ENCODE measurements at regions not wholly inside any gene's neighbourhood (a gene's known extent, or its start where the extent isn't known, plus 50 kb on each side); places are given as distances from the start of the nearest gene placed in this dataset.

GRCh38 chr4:106753426-106753825, 282.7 kb downstream of the DKK2 start:
- H3K27me3 ChIP-seq (replicated peaks in 1 of 2; ENCODE audit: control insufficient read depth in 2 of 2, insufficient read depth in 2 of 2, low read length in 1 of 2) = no peaks in the 10 kb centered on the region
- ChIA-PET SMC1A (ENCODE audit: uncharacterized antibody, unreplicated experiment) (no interaction called here), POLR2A (no interaction called here), CTCF (no interaction called here), RAD21 (ENCODE audit: unreplicated experiment) (no interaction called here)
- BruUV-seq (replicated peaks) = no TSS peak
- intact Hi-C loops (cut with micrococcal nuclease; ENCODE audit: unreplicated experiment) = no loop called here
- no peak overlapping the region for H3K4me3 ChIP-seq
- no peak for ATAC-seq
- no peaks in the 10 kb centered on the region for H4K20me1 ChIP-seq (ENCODE audit: control insufficient read depth, insufficient read depth)
- no peak for FAIRE-seq
- no peak overlapping the region for H3K27ac ChIP-seq (ENCODE audit: control insufficient read depth, insufficient read depth)
- in situ Hi-C loops (cut with MboI) = no loop called here
- no peaks in the 10 kb centered on the region for H3K9me3 ChIP-seq (replicated peaks; ENCODE audit: control insufficient read depth, insufficient read depth, low read length)
- H3K4me2 ChIP-seq (ENCODE audit: control insufficient read depth, insufficient read depth) = no peak overlapping the region
- no peaks in the 10 kb centered on the region for H3K79me2 ChIP-seq (ENCODE audit: control insufficient read depth, insufficient read depth, low read length)
- no peaks in the 10 kb centered on the region for H3K4me1 ChIP-seq (ENCODE audit: control insufficient read depth, insufficient read depth, low read length)
- no peak overlapping the region for H3K9ac ChIP-seq (ENCODE audit: control insufficient read depth, insufficient read depth, low read length)
- DNase-seq (ENCODE audit: low read depth, low spot score) = no peak
- WGBS (ENCODE audit: insufficient coverage, insufficient replicate concordance, low lambda C conversion rate, missing lambda C conversion rate) = 0% methylated on average over 3 of the region's 3 CpGs
- H3K36me3 ChIP-seq (ENCODE audit: control insufficient read depth in 2 of 2, insufficient read depth in 2 of 2, low read length in 1 of 2) = no peaks in the 10 kb centered on the region
- no peak for TF ChIP-seq ASH2L (IDR thresholded peaks at IDR 0.05; ENCODE audit: borderline replicate concordance, low read depth)
- no peak for TF ChIP-seq MXI1 (IDR thresholded peaks at IDR 0.05; ENCODE audit: low read depth, low read length)
- TF ChIP-seq POLR2A (IDR thresholded peaks at IDR 0.05; ENCODE audit: low read depth, low read length) = no peak
- no peak for TF ChIP-seq ZBTB33 (IDR thresholded peaks at IDR 0.05)
- H2AFZ ChIP-seq (ENCODE audit: control insufficient read depth, low read depth, low read length) = no peak overlapping the region

- ChIA-PET POLR2A (no interaction called here), SMC1A (ENCODE audit: uncharacterized antibody, unreplicated experiment) (no interaction called here), RAD21 (ENCODE audit: unreplicated experiment) (no interaction called here), CTCF (no interaction called here)
- BruUV-seq (replicated peaks) = no TSS peak
- no peak overlapping the region for H2AFZ ChIP-seq (ENCODE audit: control insufficient read depth, low read depth, low read length)
- H3K27me3 ChIP-seq (replicated peaks in 1 of 2; ENCODE audit: control insufficient read depth in 2 of 2, insufficient read depth in 2 of 2, low read length in 1 of 2) = no peaks in the 10 kb centered on the region
- DNase-seq (ENCODE audit: low read depth, low spot score) (no peak), ATAC-seq (no peak), FAIRE-seq (no peak)
- H3K4me1 ChIP-seq (ENCODE audit: control insufficient read depth, insufficient read depth, low read length) = no peaks in the 10 kb centered on the region
- H3K9me3 ChIP-seq (replicated peaks; ENCODE audit: control insufficient read depth, insufficient read depth, low read length) = no peaks in the 10 kb centered on the region
- H3K4me3 ChIP-seq = no peak overlapping the region
- no peak overlapping the region for H3K27ac ChIP-seq (ENCODE audit: control insufficient read depth, insufficient read depth)
- in situ Hi-C loops (cut with MboI) (no loop called here), intact Hi-C loops (cut with micrococcal nuclease; ENCODE audit: unreplicated experiment) (no loop called here)
- no peaks in the 10 kb centered on the region for H4K20me1 ChIP-seq (ENCODE audit: control insufficient read depth, insufficient read depth)
- H3K36me3 ChIP-seq (ENCODE audit: control insufficient read depth in 2 of 2, insufficient read depth in 2 of 2, low read length in 1 of 2) = no peaks in the 10 kb centered on the region
- H3K9ac ChIP-seq (ENCODE audit: control insufficient read depth, insufficient read depth, low read length) = no peak overlapping the region
- no peaks in the 10 kb centered on the region for H3K79me2 ChIP-seq (ENCODE audit: control insufficient read depth, insufficient read depth, low read length)
- H3K4me2 ChIP-seq (ENCODE audit: control insufficient read depth, insufficient read depth) = no peak overlapping the region
- TF ChIP-seq RUNX3 (IDR thresholded peaks at IDR 0.05; ENCODE audit: low read length) = no peak
- TF ChIP-seq SP1 (IDR thresholded peaks at IDR 0.05; ENCODE audit: low read depth, low read length) = no peak
- no peak for TF ChIP-seq NKRF (conservative IDR thresholded peaks at IDR 0.05)
- no peak for TF ChIP-seq TCF7 (IDR thresholded peaks at IDR 0.05; ENCODE audit: borderline replicate concordance)
- no peak for TF ChIP-seq HDGF (IDR thresholded peaks at IDR 0.05)
- no peak for TF ChIP-seq FOXM1 (IDR thresholded peaks at IDR 0.05; ENCODE audit: low read depth, low read length)
- TF ChIP-seq NFYB (IDR thresholded peaks at IDR 0.05; ENCODE audit: insufficient read depth, low read depth, low read length) = no peak
- no peak for TF ChIP-seq ZBED1 (IDR thresholded peaks at IDR 0.05; ENCODE audit: borderline replicate concordance)
- no peak for TF ChIP-seq NBN (IDR thresholded peaks at IDR 0.05)
- TF ChIP-seq JUND (IDR thresholded peaks at IDR 0.05; ENCODE audit: low read depth, low read length) = no peak
- TF ChIP-seq CTCF (IDR thresholded peaks at IDR 0.05 in 2 of 3, conservative IDR thresholded peaks at IDR 0.05 in 1 of 3; ENCODE audit: control insufficient read depth in 2 of 3, extremely low read depth in 1 of 3, insufficient read depth in 1 of 3, low read depth in 3 of 3, low read length in 3 of 3) = no peak
- TF ChIP-seq BRCA1 (IDR thresholded peaks at IDR 0.05; ENCODE audit: low read depth, low read length) = no peak
Measured at GRCh38 chr4:106746451-106746850, 289.7 kb downstream of the DKK2 start.
